ENCODE measurements at regions not wholly inside any gene's neighbourhood (a gene's known extent, or its start where the extent isn't known, plus 50 kb on each side); places are given as distances from the start of the nearest gene placed in this dataset.

GRCh38 chr13:55569514-55569913, 1571.2 kb upstream of the PRR20A start:
- intact Hi-C loops (cut with micrococcal nuclease; ENCODE audit: unreplicated experiment): no loop called here
- no peak for DNase-seq (ENCODE audit: low spot score)
- ChIA-PET CTCF (no interaction called here), POLR2A (ENCODE audit: low non-redundant PET) (no interaction called here)
- TF ChIP-seq CTCF (conservative IDR thresholded peaks at IDR 0.05; ENCODE audit: low read depth, low read length) (no peak), EZH2 (IDR thresholded peaks at IDR 0.05; ENCODE audit: borderline replicate concordance, low read depth, low read length, poor library complexity, severe bottlenecking) (no peak)
- Histone ChIP-seq H3K36me3 (ENCODE audit: insufficient read depth, low read length, poor library complexity, severe bottlenecking) (no peaks in the 10 kb centered on the region), H3K9me3 (ENCODE audit: low read depth, low read length, poor library complexity, severe bottlenecking) (no peaks in the 10 kb centered on the region), H3K27me3 (replicated peaks; ENCODE audit: insufficient read depth, low read depth, low read length, poor library complexity) (no peaks in the 10 kb centered on the region), H3K4me3 (ENCODE audit: low read depth, low read length, poor library complexity, severe bottlenecking) (no peak overlapping the region), H3K4me1 (ENCODE audit: insufficient read depth, low read length, poor library complexity, severe bottlenecking) (no peaks in the 10 kb centered on the region), H3K27ac (ENCODE audit: low read depth, low read length, poor library complexity, severe bottlenecking) (no peak overlapping the region)
- BruUV-seq (replicated peaks): no TSS peak

- Histone ChIP-seq H3K4me3 (ENCODE audit: low read depth, low read length, poor library complexity, severe bottlenecking) (no peak overlapping the region), H3K4me1 (ENCODE audit: insufficient read depth, low read length, poor library complexity, severe bottlenecking) (no peaks in the 10 kb centered on the region), H3K27me3 (replicated peaks; ENCODE audit: insufficient read depth, low read depth, low read length, poor library complexity) (no peaks in the 10 kb centered on the region), H3K9me3 (ENCODE audit: low read depth, low read length, poor library complexity, severe bottlenecking) (no peaks in the 10 kb centered on the region), H3K27ac (ENCODE audit: low read depth, low read length, poor library complexity, severe bottlenecking) (no peak overlapping the region), H3K36me3 (ENCODE audit: insufficient read depth, low read length, poor library complexity, severe bottlenecking) (no peaks in the 10 kb centered on the region)
- CTCF ChIA-PET: no interaction called here
- TF ChIP-seq EZH2 (IDR thresholded peaks at IDR 0.05; ENCODE audit: borderline replicate concordance, low read depth, low read length, poor library complexity, severe bottlenecking): no peak
- TF ChIP-seq CTCF (conservative IDR thresholded peaks at IDR 0.05; ENCODE audit: low read depth, low read length): no peak
- intact Hi-C loops (cut with micrococcal nuclease; ENCODE audit: unreplicated experiment): no loop called here
- no TSS peak for BruUV-seq (replicated peaks)
- DNase-seq (ENCODE audit: low spot score): no peak
- POLR2A ChIA-PET (ENCODE audit: low non-redundant PET): no interaction called here
Observed at GRCh38 chr13:55570371-55570770, 1570.3 kb upstream of the PRR20A start.

- intact Hi-C loops (cut with micrococcal nuclease; ENCODE audit: unreplicated experiment): no loop called here
- ChIA-PET CTCF (no interaction called here), POLR2A (ENCODE audit: low non-redundant PET) (no interaction called here)
- no TSS peak for BruUV-seq (replicated peaks)
- no peak overlapping the region for H3K27ac ChIP-seq (ENCODE audit: low read depth, low read length, poor library complexity, severe bottlenecking)
- no peaks in the 10 kb centered on the region for H3K27me3 ChIP-seq (replicated peaks; ENCODE audit: insufficient read depth, low read depth, low read length, poor library complexity)
- no peaks in the 10 kb centered on the region for H3K36me3 ChIP-seq (ENCODE audit: insufficient read depth, low read length, poor library complexity, severe bottlenecking)
- no peak for TF ChIP-seq CTCF (conservative IDR thresholded peaks at IDR 0.05; ENCODE audit: low read depth, low read length)
- TF ChIP-seq EZH2 (IDR thresholded peaks at IDR 0.05; ENCODE audit: borderline replicate concordance, low read depth, low read length, poor library complexity, severe bottlenecking): no peak
- no peaks in the 10 kb centered on the region for H3K4me1 ChIP-seq (ENCODE audit: insufficient read depth, low read length, poor library complexity, severe bottlenecking)
- no peak for DNase-seq (ENCODE audit: low spot score)
- no peaks in the 10 kb centered on the region for H3K9me3 ChIP-seq (ENCODE audit: low read depth, low read length, poor library complexity, severe bottlenecking)
- no peak overlapping the region for H3K4me3 ChIP-seq (ENCODE audit: low read depth, low read length, poor library complexity, severe bottlenecking)
Observed at GRCh38 chr13:55571237-55571867, 1569.4 kb upstream of the PRR20A start.
